Esophagus squamous epithelium (tissue), 5 donors: ENCODE measurements at regions not wholly inside any gene's neighbourhood (a gene's known extent, or its start where the extent isn't known, plus 50 kb on each side); places are given as distances from the start of the nearest gene placed in this dataset.
"Not testable (repeated sequence)": the region's sequence is repeated elsewhere in the genome, so short reads cannot be mapped to it uniquely, and the experiment has no call there.

Experiments
- DNase-seq: peaks from one replicate; lab custom pipeline; 2025; lab: John Stamatoyannopoulos, UW
- H3K27ac ChIP-seq, 4 donors: fragments of 200-600 bp; sonication (generic); one replicate each; pipeline ENCODE4 v1.5.1; 2016 to 2019; ENCODE audit warnings: mild to moderate bottlenecking in 1 of 4
- H3K27me3 ChIP-seq, 4 donors: fragments of 200-600 bp; sonication (generic); 1 replicate in 3 of 4; 2 replicates in 1 of 4; pipeline versions ENCODE4 v1.5.1 to v1.6.0; 2017 to 2021; ENCODE audit warnings: antibody characterized with exemption in 1 of 4
- H3K36me3 ChIP-seq, 3 donors: fragments of 200-600 bp; sonication (generic); one replicate each; pipeline ENCODE4 v1.5.1; 2016 to 2019
- H3K4me1 ChIP-seq, 3 donors: fragments of 200-600 bp; sonication (generic); one replicate each; pipeline ENCODE4 v1.5.1; 2017 to 2019
- H3K4me3 ChIP-seq, 4 donors: fragments of 200-600 bp; sonication (generic); 1 replicate in 3 of 4; 2 replicates in 1 of 4; pipeline ENCODE4 v1.5.1; 2016 to 2019; ENCODE audit warnings: mild to moderate bottlenecking in 2 of 4, moderate library complexity in 1 of 4
- H3K9me3 ChIP-seq, 3 donors: fragments of 200-600 bp; sonication (generic); one replicate each; pipeline ENCODE4 v1.5.1; 2016 to 2019
- POLR2A ChIP-seq, 4 donors: fragments of 450-650 bp; IDR thresholded peaks; one replicate each; pipeline ENCODE4 v1.6.1; 2017; ENCODE audit warnings: antibody characterized with exemption in 4 of 4, mild to moderate bottlenecking in 4 of 4, moderate library complexity in 3 of 4
- WGBS, 2 donors: methylation state at CpG; one replicate each; pipeline ENCODE4 v1.1.5; 2018; 5-methylcytosine and 5-hydroxymethylcytosine counted together
- intact Hi-C: fragments of 100-400 bp; cut with DNase I; formaldehyde crosslinking; loops from one replicate; pipeline ENCODE4 v1.15.0; 2022
- TF ChIP-seq, protein P1 (sequence below), 6 experiments: fragments of 450-650 bp in 4 of 6; fragments of 200-600 bp in 2 of 6; sonication (generic) in 2 of 6; IDR thresholded peaks; one replicate each; pipeline ENCODE4 v1.5.1; 2016 to 2019; ENCODE audit warnings: antibody characterized with exemption in 6 of 6, mild to moderate bottlenecking in 4 of 6, moderate library complexity in 4 of 6
- donor health status: DM: yes; HTN: yes; CAD: no.

DNA sequence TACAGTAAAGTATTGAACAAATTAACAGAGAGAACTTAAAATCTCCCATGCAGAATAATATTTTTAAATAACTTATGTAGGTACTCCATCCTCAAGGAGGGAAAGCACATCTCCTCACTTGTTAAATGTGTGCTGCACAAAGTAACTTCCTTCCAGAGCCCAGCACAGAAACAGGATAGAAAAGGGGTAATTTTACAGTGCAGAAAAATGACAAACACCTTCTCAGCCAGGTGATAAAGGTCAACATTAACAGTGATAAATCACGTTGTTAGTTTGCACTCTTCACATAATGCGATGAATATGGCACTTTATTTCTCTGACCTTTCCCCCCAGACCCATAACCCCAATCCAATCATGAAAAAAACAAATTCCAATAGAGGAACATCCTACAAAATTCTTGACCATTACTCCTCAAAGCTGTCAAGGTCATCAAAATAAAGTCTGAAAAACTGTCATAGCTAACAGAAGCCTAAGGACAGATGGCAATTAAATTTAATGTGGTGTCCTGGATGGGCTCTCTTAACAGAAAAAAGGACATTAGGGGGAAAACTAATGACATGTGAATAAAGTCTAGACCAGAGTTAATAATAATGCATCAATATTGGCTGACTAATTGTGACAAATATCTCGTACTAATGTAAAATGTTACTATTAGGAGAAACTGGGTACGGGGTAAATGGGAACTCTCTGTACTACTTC is 547.4 kb upstream of the AGA start:
- intact Hi-C loops, result no loop called here
- DNase-seq, result no peak
- no peak overlapping the region for H3K27ac ChIP-seq
- no peaks in the 10 kb centered on the region for H3K9me3 ChIP-seq
- WGBS, 2 donors, result 47 to 61% methylated on average over 4 of the region's 4 CpGs
- no peak overlapping the region for H3K4me3 ChIP-seq
- no peaks in the 10 kb centered on the region for H3K36me3 ChIP-seq
- TF ChIP-seq, protein P1, sequence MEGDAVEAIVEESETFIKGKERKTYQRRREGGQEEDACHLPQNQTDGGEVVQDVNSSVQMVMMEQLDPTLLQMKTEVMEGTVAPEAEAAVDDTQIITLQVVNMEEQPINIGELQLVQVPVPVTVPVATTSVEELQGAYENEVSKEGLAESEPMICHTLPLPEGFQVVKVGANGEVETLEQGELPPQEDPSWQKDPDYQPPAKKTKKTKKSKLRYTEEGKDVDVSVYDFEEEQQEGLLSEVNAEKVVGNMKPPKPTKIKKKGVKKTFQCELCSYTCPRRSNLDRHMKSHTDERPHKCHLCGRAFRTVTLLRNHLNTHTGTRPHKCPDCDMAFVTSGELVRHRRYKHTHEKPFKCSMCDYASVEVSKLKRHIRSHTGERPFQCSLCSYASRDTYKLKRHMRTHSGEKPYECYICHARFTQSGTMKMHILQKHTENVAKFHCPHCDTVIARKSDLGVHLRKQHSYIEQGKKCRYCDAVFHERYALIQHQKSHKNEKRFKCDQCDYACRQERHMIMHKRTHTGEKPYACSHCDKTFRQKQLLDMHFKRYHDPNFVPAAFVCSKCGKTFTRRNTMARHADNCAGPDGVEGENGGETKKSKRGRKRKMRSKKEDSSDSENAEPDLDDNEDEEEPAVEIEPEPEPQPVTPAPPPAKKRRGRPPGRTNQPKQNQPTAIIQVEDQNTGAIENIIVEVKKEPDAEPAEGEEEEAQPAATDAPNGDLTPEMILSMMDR (IDR thresholded peaks at IDR 0.05), result no peak
- TF ChIP-seq POLR2A (IDR thresholded peaks at IDR 0.05), result no peak
- no peaks in the 10 kb centered on the region for H3K4me1 ChIP-seq
- no peaks in the 10 kb centered on the region for H3K27me3 ChIP-seq

DNA sequence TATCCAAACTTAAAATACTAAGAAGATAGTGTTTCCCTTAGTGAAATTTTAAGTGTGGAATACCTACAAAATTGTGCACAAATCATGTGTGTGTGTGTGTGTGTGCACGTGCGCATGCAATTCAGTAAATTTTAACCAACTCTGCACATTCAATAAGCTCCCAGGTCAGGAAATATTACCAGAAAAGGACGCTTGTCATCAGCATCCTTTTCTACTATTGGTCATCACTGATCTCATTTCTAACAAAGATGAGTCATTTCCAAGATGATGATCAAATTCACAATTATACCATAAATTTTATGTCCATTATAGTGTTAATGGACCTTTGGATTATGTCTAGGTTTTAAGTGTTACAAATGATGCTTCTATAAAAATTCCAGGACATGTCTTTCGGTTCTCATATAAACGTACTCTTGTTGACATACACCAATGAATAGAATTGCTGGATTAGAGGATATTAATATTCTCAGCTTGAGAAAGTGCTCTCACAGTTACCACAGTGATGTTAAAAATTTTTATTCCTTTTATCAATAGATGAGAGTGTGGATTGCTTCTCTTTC is 560.9 kb upstream of the AGA start:
- DNase-seq, result no peak
- no peak for TF ChIP-seq POLR2A (IDR thresholded peaks at IDR 0.05)
- TF ChIP-seq, protein P1 (IDR thresholded peaks at IDR 0.05), result no peak
- H3K4me1 ChIP-seq, result no peaks in the 10 kb centered on the region
- H3K9me3 ChIP-seq, result no peaks in the 10 kb centered on the region
- no peak overlapping the region for H3K4me3 ChIP-seq
- intact Hi-C loops, result no loop called here
- no peaks in the 10 kb centered on the region for H3K36me3 ChIP-seq
- no peak overlapping the region for H3K27ac ChIP-seq
- no peaks in the 10 kb centered on the region for H3K27me3 ChIP-seq
- 64 to 72% methylated on average over 5 of the region's 5 CpGs for WGBS, 2 donors

DNA sequence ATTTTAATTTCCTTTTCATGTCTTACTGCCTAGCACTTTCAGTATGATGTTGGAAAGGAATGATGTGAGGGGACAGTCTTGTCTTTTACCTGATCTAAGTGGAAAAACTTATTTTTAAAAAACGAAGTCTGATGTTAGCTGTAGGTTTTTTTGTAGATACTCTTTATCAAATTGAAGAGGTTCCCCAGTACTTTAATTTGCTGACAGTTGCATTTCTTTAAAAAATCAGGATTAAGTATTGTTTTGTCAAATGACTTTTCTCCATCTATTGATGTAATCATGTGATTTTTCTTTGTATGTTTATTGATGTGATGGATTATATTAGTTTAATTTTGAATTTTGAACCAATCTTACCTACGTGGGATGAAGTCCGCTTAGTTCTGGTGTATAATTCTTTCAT is 568.4 kb upstream of the AGA start:
- Histone ChIP-seq H3K36me3 (no peaks in the 10 kb centered on the region), H3K4me3 (no peak overlapping the region), H3K27me3 (no peaks in the 10 kb centered on the region), H3K27ac (no peak overlapping the region), H3K9me3 (peaks cover 0 to 5% (median 0%) of the 10 kb centered on the region in 3 donors), H3K4me1 (no peaks in the 10 kb centered on the region)
- WGBS, 2 donors, result 52 to 67% methylated on average over 3 of the region's 3 CpGs
- intact Hi-C loops, result no loop called here
- TF ChIP-seq, protein P1 (IDR thresholded peaks at IDR 0.05), result no peak
- TF ChIP-seq POLR2A (IDR thresholded peaks at IDR 0.05), result no peak
- DNase-seq, result no peak

DNA sequence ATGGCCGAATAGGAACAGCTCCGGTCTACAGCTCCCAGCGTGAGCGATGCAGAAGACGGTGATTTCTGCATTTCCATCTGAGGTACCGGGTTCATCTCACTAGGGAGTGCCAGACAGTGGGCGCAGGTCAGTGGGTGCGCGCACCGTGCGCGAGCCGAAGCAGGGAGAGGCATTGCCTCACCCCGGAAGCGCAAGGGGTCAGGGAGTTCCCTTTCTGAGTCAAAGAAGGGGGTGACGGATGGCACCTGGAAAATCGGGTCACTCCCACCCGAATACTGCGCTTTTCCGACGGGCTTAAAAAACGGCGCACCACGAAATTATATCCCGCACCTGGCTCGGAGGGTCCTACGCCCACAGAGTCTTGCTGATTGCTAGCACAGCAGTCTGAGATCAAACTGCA is 572.8 kb upstream of the AGA start:
- H3K27me3 ChIP-seq, H3K27ac ChIP-seq, H3K36me3 ChIP-seq, intact Hi-C loops, H3K4me3 ChIP-seq, H3K4me1 ChIP-seq, DNase-seq, H3K9me3 ChIP-seq: not testable (repeated sequence)
- 90 to 94% methylated on average over 11 to 18 of the region's 27 CpGs for WGBS, 2 donors

DNA sequence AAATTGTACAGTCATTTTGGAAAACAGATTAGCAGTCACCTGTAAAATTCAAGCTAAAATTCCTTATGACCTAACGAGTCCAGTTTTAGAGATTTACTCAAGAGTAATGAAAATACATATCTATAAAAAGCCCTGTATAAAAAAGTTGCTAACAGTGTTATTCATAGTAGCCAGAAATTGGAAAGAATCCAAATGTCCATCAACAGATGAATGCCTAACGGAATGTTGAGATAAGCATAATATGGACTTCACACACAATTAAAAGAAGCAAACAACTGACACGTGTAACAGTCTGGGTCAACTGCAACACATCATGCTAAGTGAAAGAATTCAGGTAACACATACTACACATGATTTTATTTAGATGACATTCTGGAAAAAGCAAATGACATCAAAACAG is 584.8 kb upstream of the AGA start:
- Histone ChIP-seq H3K27me3 (no peaks in the 10 kb centered on the region), H3K4me1 (no peaks in the 10 kb centered on the region), H3K36me3 (no peaks in the 10 kb centered on the region), H3K4me3 (no peak overlapping the region), H3K27ac (no peak overlapping the region), H3K9me3 (peaks cover 0 to 4% (median 0%) of the 10 kb centered on the region in 3 donors)
- TF ChIP-seq, protein P1 (IDR thresholded peaks at IDR 0.05), result no peak
- TF ChIP-seq POLR2A (IDR thresholded peaks at IDR 0.05), result no peak
- 44% methylated on average over 3 of the region's 3 CpGs for whole genome bisulfite sequencing, 2 donors
- DNase-seq, result no peak
- intact Hi-C loops, result no loop called here
